ENCODE measurements at regions not wholly inside any gene's neighbourhood (a gene's known extent, or its start where the extent isn't known, plus 50 kb on each side); places are given as distances from the start of the nearest gene placed in this dataset.

- H3K9me3 ChIP-seq (replicated peaks; ENCODE audit: control insufficient read depth, insufficient read depth, low read depth, low read length) = no peaks in the 10 kb centered on the region; the same call in 1 of the 2 replicates
- H3K4me2 ChIP-seq (ENCODE audit: insufficient read depth, low read length) = no peak overlapping the region
- H3K9ac ChIP-seq (ENCODE audit: insufficient read depth in 1 of 2, low read depth in 2 of 2, low read length in 2 of 2) = no peak overlapping the region
- no peak for DNase-seq (ENCODE audit: extremely low read depth in 1 of 4, low spot score in 3 of 4)
- BruUV-seq (replicated peaks) = no TSS peak
- no peaks in the 10 kb centered on the region for H3K9me1 ChIP-seq (ENCODE audit: control insufficient read depth, insufficient read depth, low read length)
- POLR2A ChIA-PET = no interaction called here
- no peaks in the 10 kb centered on the region for H3K27me3 ChIP-seq (ENCODE audit: control insufficient read depth in 2 of 2, insufficient read depth in 2 of 2, low read length in 2 of 2)
- no peak for FAIRE-seq
- H3K79me2 ChIP-seq (ENCODE audit: control insufficient read depth, insufficient read depth, low read length) = no peaks in the 10 kb centered on the region
- ATAC-seq = no peak
- H3K4me1 ChIP-seq (replicated peaks in 1 of 2; ENCODE audit: control insufficient read depth in 2 of 2, insufficient read depth in 2 of 2, low read length in 2 of 2) = no peaks in the 10 kb centered on the region
- intact Hi-C loops (cut with micrococcal nuclease) (no loop called here), in situ Hi-C loops (cut with MboI) (no loop called here)
- CTCF ChIA-PET (ENCODE audit: low intra/inter-chr PET ratio) = no interaction called here
- no peak overlapping the region for H3K27ac ChIP-seq (ENCODE audit: extremely low read depth, low read depth, low read length)
- no peak for TF ChIP-seq ZBTB8A (IDR thresholded peaks at IDR 0.05; ENCODE audit: partially characterized antibody)
- TF ChIP-seq FUS (optimal IDR thresholded peaks at IDR 0.05; ENCODE audit: low read depth, low read length) = no peak
- no peak for TF ChIP-seq RNF2 (IDR thresholded peaks at IDR 0.05)
- TF ChIP-seq ARHGAP35 (IDR thresholded peaks at IDR 0.05; ENCODE audit: partially characterized antibody) = no peak
- no peak for TF ChIP-seq TAF15 (IDR thresholded peaks at IDR 0.05; ENCODE audit: low read depth, low read length)
- TF ChIP-seq RFX7 (CRISPR knock-in tag; IDR thresholded peaks at IDR 0.05) = no peak
- TF ChIP-seq HNRNPUL1 (IDR thresholded peaks at IDR 0.05; ENCODE audit: low read length) = no peak
- no peak for TF ChIP-seq SMAD1 (IDR thresholded peaks at IDR 0.05; ENCODE audit: low read depth, low read length, partially characterized antibody)
- no peak for TF ChIP-seq ESRRB (CRISPR knock-in tag; IDR thresholded peaks at IDR 0.05; ENCODE audit: borderline replicate concordance)
- no peak for TF ChIP-seq ZBTB34 (CRISPR knock-in tag; IDR thresholded peaks at IDR 0.05)
- no peak for TF ChIP-seq HDAC1 (IDR thresholded peaks at IDR 0.05)
- TF ChIP-seq, protein P1, sequence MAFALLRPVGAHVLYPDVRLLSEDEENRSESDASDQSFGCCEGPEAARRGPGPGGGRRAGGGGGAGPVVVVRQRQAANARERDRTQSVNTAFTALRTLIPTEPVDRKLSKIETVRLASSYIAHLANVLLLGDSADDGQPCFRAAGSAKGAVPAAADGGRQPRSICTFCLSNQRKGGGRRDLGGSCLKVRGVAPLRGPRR (CRISPR knock-in tag; IDR thresholded peaks at IDR 0.05) = no peak
- WGBS (ENCODE audit: insufficient coverage, low coverage, missing lambda C conversion rate) = 5% methylated on average over 1 of the region's 1 CpG
- no peak overlapping the region for H2AFZ ChIP-seq (ENCODE audit: low read depth, low read length)
- H3K36me3 ChIP-seq (ENCODE audit: control insufficient read depth, insufficient read depth, low read length) = no peaks in the 10 kb centered on the region
- H3K4me3 ChIP-seq = no peak overlapping the region
- H4K20me1 ChIP-seq (replicated peaks; ENCODE audit: control insufficient read depth, insufficient read depth, low read length) = no peaks in the 10 kb centered on the region
Observed at GRCh38 chr2:163231666-163232065, 393.1 kb upstream of the KCNH7 start.
